Loucy (cell line): ENCODE measurements at regions not wholly inside any gene's neighbourhood (a gene's known extent, or its start where the extent isn't known, plus 50 kb on each side); places are given as distances from the start of the nearest gene placed in this dataset.

Experiments used
- H2AFZ ChIP-seq: fragments of 200-600 bp; sonication (generic); 2 replicates; pipeline ENCODE4 v1.6.0; 2016; ENCODE audit warnings: antibody characterized with exemption, mild to moderate bottlenecking, low read length, moderate library complexity
- H3F3A ChIP-seq: fragments of 200-600 bp; 2 replicates; pipeline ENCODE4 v1.6.0; 2016; ENCODE audit warnings: antibody characterized with exemption, low read depth, mild to moderate bottlenecking
- H3K27me3 ChIP-seq: fragments of 200-600 bp; sonication (generic); 2 replicates; pipeline ENCODE4 v1.6.1; 2014; ENCODE audit warnings: low read length, mild to moderate bottlenecking; ENCODE audit not compliant: insufficient read depth, poor library complexity, severe bottlenecking
- H3K36me3 ChIP-seq: fragments of 200-600 bp; sonication (generic); 2 replicates; pipeline ENCODE4 v1.6.1; 2016; ENCODE audit warnings: low read length; ENCODE audit not compliant: insufficient read depth
- H3K4me1 ChIP-seq: fragments of 200-600 bp; sonication (generic); 2 replicates; pipeline ENCODE4 v1.5.1; 2014; ENCODE audit warnings: low read length, mild to moderate bottlenecking; ENCODE audit not compliant: insufficient read depth, poor library complexity, severe bottlenecking
- H3K4me2 ChIP-seq: fragments of 200-600 bp; sonication (generic); 2 replicates; pipeline ENCODE4 v1.6.0; 2014; ENCODE audit warnings: antibody characterized with exemption, low read length, low read depth, mild to moderate bottlenecking; ENCODE audit not compliant: poor library complexity, severe bottlenecking
- H3K4me3 ChIP-seq: fragments of 200-600 bp; sonication (generic); 2 replicates; pipeline ENCODE4 v1.5.1; 2014; ENCODE audit warnings: low read length, mild to moderate bottlenecking, mixed read lengths; ENCODE audit not compliant: poor library complexity, severe bottlenecking
- H3K79me2 ChIP-seq: fragments of 200-600 bp; sonication (generic); 2 replicates; pipeline ENCODE4 v1.6.1; 2014; ENCODE audit warnings: low read length; ENCODE audit not compliant: insufficient read depth
- H3K9ac ChIP-seq: fragments of 200-600 bp; sonication (generic); 2 replicates; pipeline ENCODE4 v1.6.0; 2014; ENCODE audit warnings: mild to moderate bottlenecking, low read depth, low read length, moderate library complexity; ENCODE audit not compliant: poor library complexity, severe bottlenecking
- H3K9me2 ChIP-seq: fragments of 200-600 bp; sonication (generic); replicated peaks from 2 replicates; pipeline ENCODE4 v1.6.1; 2016; ENCODE audit warnings: low read depth, low read length, mixed read lengths
- H3K9me3 ChIP-seq: fragments of 200-600 bp; sonication (generic); 2 replicates; pipeline ENCODE4 v1.6.1; 2014; ENCODE audit warnings: mild to moderate bottlenecking, antibody characterized with exemption, low read length, low read depth; ENCODE audit not compliant: insufficient read depth
- H4K20me1 ChIP-seq: fragments of 200-600 bp; sonication (generic); 2 replicates; pipeline ENCODE4 v1.6.0; 2014; ENCODE audit warnings: antibody characterized with exemption, low read length, mild to moderate bottlenecking; ENCODE audit not compliant: insufficient read depth, poor library complexity, severe bottlenecking
- CTCF ChIP-seq: fragments of 200-600 bp; sonication (generic); conservative IDR thresholded peaks from 2 replicates; pipeline ENCODE4 v1.5.1; 2014; ENCODE audit warnings: mild to moderate bottlenecking, antibody characterized with exemption, low read length
- EZH2phosphoT487 ChIP-seq: fragments of 200-600 bp; IDR thresholded peaks from 2 replicates; pipeline ENCODE4 v1.6.1; 2018; ENCODE audit warnings: antibody characterized with exemption, mild to moderate bottlenecking, moderate library complexity, borderline replicate concordance

DNA sequence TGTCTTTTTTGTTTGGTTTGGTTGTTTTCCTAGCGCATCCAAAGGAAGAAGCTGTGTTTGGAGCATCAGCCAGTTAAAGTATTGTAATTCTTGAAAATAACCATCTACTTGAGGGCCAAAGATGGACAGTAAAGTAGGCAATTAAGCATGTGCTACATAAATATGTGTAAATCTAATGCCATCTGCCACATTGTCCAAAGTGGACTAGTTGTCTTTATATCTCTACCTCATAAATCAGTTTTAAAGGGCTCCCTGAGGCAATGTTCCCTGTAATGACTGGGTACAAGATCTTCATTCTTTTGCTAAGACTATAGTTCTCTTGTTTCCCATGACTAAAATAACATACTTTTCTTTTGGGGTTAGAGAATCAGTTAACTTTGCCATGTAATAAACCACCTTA, 460.0 kb upstream of the RARB start:
- Histone ChIP-seq H3K9ac (no peak overlapping the region), H3K9me2 (no peaks in the 10 kb centered on the region), H3K9me3 (no peaks in the 10 kb centered on the region), H2AFZ (no peak overlapping the region), H3F3A (no peaks in the 10 kb centered on the region), H3K79me2 (no peaks in the 10 kb centered on the region), H3K4me2 (no peak overlapping the region), H3K4me1 (no peaks in the 10 kb centered on the region), H3K27me3 (no peaks in the 10 kb centered on the region), H4K20me1 (no peaks in the 10 kb centered on the region), H3K36me3 (no peaks in the 10 kb centered on the region), H3K4me3 (no peak overlapping the region)
- TF ChIP-seq CTCF, result no peak
- no peak for TF ChIP-seq EZH2phosphoT487

DNA sequence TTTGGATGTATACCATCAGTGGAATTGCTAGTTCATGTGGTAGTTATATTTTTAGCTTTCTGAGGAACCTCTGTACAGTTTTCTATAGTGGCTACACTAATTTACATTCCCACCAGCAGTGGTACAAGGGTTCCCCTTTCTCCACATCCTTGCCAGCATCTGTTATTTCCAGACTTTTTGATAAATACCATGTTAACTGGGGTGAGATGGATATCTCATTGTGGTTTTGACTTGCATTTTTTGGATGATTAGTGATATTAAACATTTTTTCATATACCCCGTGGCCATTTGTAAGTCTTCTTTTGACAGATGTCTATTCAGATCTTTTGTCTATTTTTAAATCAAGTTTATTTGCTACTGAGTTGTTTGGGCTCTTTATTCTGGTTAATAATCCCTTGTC, 455.6 kb upstream of the RARB start:
- H3K9me2 ChIP-seq, result no peaks in the 10 kb centered on the region
- H3K9me3 ChIP-seq, result no peaks in the 10 kb centered on the region
- no peaks in the 10 kb centered on the region for H4K20me1 ChIP-seq
- no peak overlapping the region for H3K9ac ChIP-seq
- H3F3A ChIP-seq, result no peaks in the 10 kb centered on the region
- H3K27me3 ChIP-seq, result no peaks in the 10 kb centered on the region
- no peak overlapping the region for H2AFZ ChIP-seq
- no peak overlapping the region for H3K4me3 ChIP-seq
- H3K4me1 ChIP-seq, result no peaks in the 10 kb centered on the region
- H3K36me3 ChIP-seq, result no peaks in the 10 kb centered on the region
- TF ChIP-seq CTCF (no peak), EZH2phosphoT487 (no peak)
- no peak overlapping the region for H3K4me2 ChIP-seq
- no peaks in the 10 kb centered on the region for H3K79me2 ChIP-seq

GRCh38 chr3:24981309-24981708, 446.8 kb upstream of the RARB start:
- Histone ChIP-seq H3K9me2 (no peaks in the 10 kb centered on the region), H3K27me3 (no peaks in the 10 kb centered on the region), H3K79me2 (no peaks in the 10 kb centered on the region), H3K9ac (no peak overlapping the region), H3K4me3 (no peak overlapping the region), H3K9me3 (no peaks in the 10 kb centered on the region), H4K20me1 (no peaks in the 10 kb centered on the region), H3K4me2 (no peak overlapping the region), H3K4me1 (no peaks in the 10 kb centered on the region), H2AFZ (no peak overlapping the region), H3K36me3 (no peaks in the 10 kb centered on the region), H3F3A (no peaks in the 10 kb centered on the region)
- TF ChIP-seq CTCF (no peak), EZH2phosphoT487 (no peak)
